Gastroesophageal sphincter (tissue), 4 donors: ENCODE measurements at regions not wholly inside any gene's neighbourhood (a gene's known extent, or its start where the extent isn't known, plus 50 kb on each side); places are given as distances from the start of the nearest gene placed in this dataset.

ENCODE experiments used
- ATAC-seq: fragments of 150-250 bp; one replicate; pipeline ENCODE4 v1.9.1; 2016; ENCODE audit warnings: mild to moderate bottlenecking, moderate library complexity
- H3K27ac ChIP-seq, 4 donors: fragments of 200-600 bp; sonication (generic) in 3 of 4; 1 replicate in 3 of 4; 2 replicates in 1 of 4; pipeline ENCODE4 v1.5.1; 2016 to 2019
- H3K27me3 ChIP-seq: fragments of 200-600 bp; sonication (generic); one replicate; pipeline ENCODE4 v1.5.1; 2019
- H3K36me3 ChIP-seq, 2 donors: fragments of 200-600 bp; sonication (generic); one replicate each; pipeline ENCODE4 v1.5.1; 2019; ENCODE audit warnings: control low read depth in 1 of 2
- H3K4me1 ChIP-seq, 3 donors: fragments of 200-600 bp; sonication (generic); 1 replicate in 2 of 3; 2 replicates in 1 of 3; pipeline ENCODE4 v1.5.1; 2016 to 2019; ENCODE audit warnings: control low read depth in 2 of 3
- H3K4me3 ChIP-seq, 2 donors: fragments of 200-600 bp; sonication (generic); one replicate each; pipeline ENCODE4 v1.5.1; 2019; ENCODE audit warnings: mild to moderate bottlenecking in 1 of 2, moderate library complexity in 1 of 2
- H3K9me3 ChIP-seq, 3 donors: fragments of 200-600 bp; sonication (generic); one replicate each; pipeline ENCODE4 v1.5.1; 2017 to 2019; ENCODE audit warnings: control low read depth in 2 of 3
- CTCF ChIP-seq, 4 experiments: fragments of 200-600 bp in 2 of 4; fragments of 450-650 bp in 2 of 4; sonication (generic) in 1 of 4; IDR thresholded peaks; one replicate each; pipeline ENCODE4 v1.5.1; 2017 to 2019; ENCODE audit warnings: antibody characterized with exemption in 4 of 4, mild to moderate bottlenecking in 2 of 4, moderate library complexity in 2 of 4
- EP300 ChIP-seq: sonication (generic); formaldehyde crosslinking; IDR thresholded peaks from one replicate; pipeline ENCODE4 v1.6.1; 2017; ENCODE audit warnings: antibody characterized with exemption, mild to moderate bottlenecking
- POLR2A ChIP-seq, 2 donors: fragments of 450-650 bp; IDR thresholded peaks; one replicate each; pipeline ENCODE4 v1.6.1; 2017; ENCODE audit warnings: antibody characterized with exemption in 2 of 2, mild to moderate bottlenecking in 2 of 2, moderate library complexity in 1 of 2
- POLR2AphosphoS5 ChIP-seq: sonication (generic); formaldehyde crosslinking; IDR thresholded peaks from one replicate; pipeline ENCODE4 v1.6.1; 2017; ENCODE audit warnings: antibody characterized with exemption
- WGBS, 2 donors: methylation state at CpG; one replicate each; pipeline ENCODE4 v1.1.5; 2018; ENCODE audit warnings: low coverage in 1 of 2; 5-methylcytosine and 5-hydroxymethylcytosine counted together

DNA sequence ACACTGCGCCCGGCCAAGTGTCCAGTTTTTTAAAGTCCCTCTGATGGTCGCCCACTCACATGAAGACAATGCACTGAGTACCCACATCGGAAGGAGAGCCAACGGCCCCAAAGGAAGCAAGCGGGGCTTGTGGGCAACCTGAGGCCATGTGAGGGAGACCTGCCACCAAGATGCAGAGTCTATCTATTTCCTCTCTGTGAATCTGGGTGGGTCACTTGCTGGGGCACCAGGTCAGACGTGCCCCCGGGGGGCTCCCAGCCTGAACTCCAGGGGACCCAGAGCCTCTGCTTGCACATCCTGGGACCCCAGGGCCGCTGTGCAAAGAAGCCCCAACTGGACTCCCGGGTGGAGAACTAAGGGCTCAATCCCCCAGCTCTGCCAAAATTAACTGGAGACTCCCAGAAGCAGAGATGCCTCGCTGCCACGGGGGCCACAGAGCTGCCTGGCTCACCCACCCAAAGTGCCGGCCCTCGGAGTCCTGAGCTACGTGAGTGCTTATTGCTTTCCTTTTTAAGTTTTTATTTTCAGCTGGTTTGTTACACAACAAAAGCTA is 106.4 kb downstream of the BRD1 start:
- WGBS, 2 donors, result 88% methylated on average over 7 of the region's 15 CpGs; no CpG with 5 or more reads in 1 of the 2 donors
- peaks cover 84% of the 10 kb centered on the region for H3K27me3 ChIP-seq
- TF ChIP-seq EP300 (no peak), POLR2A (IDR thresholded peaks at IDR 0.05) (no peak), CTCF (IDR thresholded peaks at IDR 0.05) (no peak), POLR2AphosphoS5 (no peak)
- no peak for ATAC-seq
- peaks cover 0 to 7% (median 0%) of the 10 kb centered on the region in 3 donors for H3K4me1 ChIP-seq
- no peaks in the 10 kb centered on the region for H3K36me3 ChIP-seq
- no peaks in the 10 kb centered on the region for H3K9me3 ChIP-seq
- no peak overlapping the region for H3K4me3 ChIP-seq
- H3K27ac ChIP-seq, result no peak overlapping the region

- WGBS, 2 donors, result 73 to 81% methylated on average over 5 to 15 of the region's 18 CpGs
- no peak for ATAC-seq
- H3K27ac ChIP-seq, result no peak overlapping the region
- no peak overlapping the region for H3K4me3 ChIP-seq
- H3K27me3 ChIP-seq, result peaks cover 83% of the 10 kb centered on the region
- peaks cover 0 to 7% (median 0%) of the 10 kb centered on the region in 3 donors for H3K4me1 ChIP-seq
- TF ChIP-seq POLR2A (IDR thresholded peaks at IDR 0.05) (no peak), EP300 (no peak), POLR2AphosphoS5 (no peak), CTCF (IDR thresholded peaks at IDR 0.05) (no peak)
- no peaks in the 10 kb centered on the region for H3K36me3 ChIP-seq
- no peaks in the 10 kb centered on the region for H3K9me3 ChIP-seq
Measured at GRCh38 chr22:49720279-49720959, 107.3 kb downstream of the BRD1 start.

DNA sequence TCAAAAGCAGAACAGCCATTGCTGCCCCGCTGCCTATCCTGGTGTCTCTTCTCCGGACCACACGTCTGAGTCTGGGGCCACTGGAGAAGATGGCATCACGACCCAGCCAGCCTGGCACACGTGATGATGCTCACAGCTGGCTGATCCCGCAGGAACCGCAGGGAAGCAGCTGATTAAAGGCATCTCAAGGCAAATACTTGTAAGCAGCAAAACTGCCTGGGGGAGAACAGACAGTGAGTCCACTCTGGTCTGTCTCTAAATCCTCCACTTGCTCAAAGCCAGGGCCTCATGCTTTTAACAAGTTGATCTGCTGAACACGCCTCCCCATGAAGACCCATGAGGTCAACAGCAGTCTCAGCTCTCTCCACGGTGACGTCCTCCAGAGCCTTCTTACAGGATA is 108.6 kb downstream of the BRD1 start:
- WGBS, 2 donors, result 63% methylated on average over 6 of the region's 10 CpGs; no CpG with 5 or more reads in 1 of the 2 donors
- Histone ChIP-seq H3K36me3 (no peaks in the 10 kb centered on the region), H3K4me1 (no peaks in the 10 kb centered on the region), H3K4me3 (no peak overlapping the region), H3K27ac (no peak overlapping the region), H3K27me3 (peaks cover 83% of the 10 kb centered on the region), H3K9me3 (no peaks in the 10 kb centered on the region)
- no peak for ATAC-seq
- TF ChIP-seq CTCF (IDR thresholded peaks at IDR 0.05), result no peak
- TF ChIP-seq POLR2A (IDR thresholded peaks at IDR 0.05), result no peak
- no peak for TF ChIP-seq POLR2AphosphoS5
- TF ChIP-seq EP300, result no peak

DNA sequence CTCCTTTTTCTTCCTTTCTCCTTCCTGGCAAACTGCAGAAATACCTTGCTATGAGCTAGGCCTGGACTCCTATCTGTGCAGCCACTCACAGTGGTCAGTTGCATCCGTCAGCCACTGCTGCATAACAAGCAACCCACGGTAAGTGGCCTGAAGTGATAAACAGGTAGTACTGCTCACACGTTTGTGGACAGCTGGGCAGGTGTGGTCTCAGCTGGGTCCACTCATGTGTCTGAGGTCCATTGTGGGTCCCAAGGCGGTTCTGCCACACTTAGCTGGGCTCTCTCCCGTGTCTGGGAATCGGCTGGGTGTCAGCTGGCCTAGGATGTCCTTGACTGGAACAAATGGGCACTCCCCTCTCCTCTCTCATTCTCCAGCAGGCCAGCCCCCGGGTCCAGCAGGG is 109.3 kb downstream of the BRD1 start:
- no peak for ATAC-seq
- Histone ChIP-seq H3K4me3 (no peak overlapping the region), H3K36me3 (no peaks in the 10 kb centered on the region), H3K4me1 (no peaks in the 10 kb centered on the region), H3K9me3 (no peaks in the 10 kb centered on the region), H3K27me3 (peaks cover 83% of the 10 kb centered on the region), H3K27ac (no peak overlapping the region)
- 78% methylated on average over 3 of the region's 7 CpGs; no CpG with 5 or more reads in 1 of the 2 donors for WGBS, 2 donors
- TF ChIP-seq POLR2AphosphoS5 (no peak), POLR2A (IDR thresholded peaks at IDR 0.05) (no peak), CTCF (IDR thresholded peaks at IDR 0.05) (no peak), EP300 (no peak)
